ENCODE measurements at regions not wholly inside any gene's neighbourhood (a gene's known extent, or its start where the extent isn't known, plus 50 kb on each side); places are given as distances from the start of the nearest gene placed in this dataset.

DNA sequence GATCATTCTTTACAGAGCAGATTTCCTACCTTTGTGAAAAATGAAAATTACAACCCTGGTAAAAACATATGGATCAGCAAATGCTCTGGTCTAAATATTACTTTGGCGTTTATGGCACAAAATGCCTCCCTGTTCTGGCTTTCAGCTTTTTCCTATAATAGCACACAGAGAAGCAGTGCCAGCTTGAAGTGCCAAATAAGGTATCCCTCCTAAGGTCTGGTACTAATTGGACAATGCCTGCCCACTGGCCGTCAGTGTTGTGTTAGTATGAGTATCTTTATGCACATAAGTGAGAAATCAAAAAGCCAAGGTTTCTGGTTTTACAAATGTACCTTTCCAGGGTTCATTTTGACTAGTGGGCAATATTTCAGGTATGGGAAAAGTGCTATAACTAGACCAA, 1293.7 kb upstream of the FAM98A start:
- Histone ChIP-seq H3K9me3 (ENCODE audit: control insufficient read depth in 1 of 2, low read length in 2 of 2) (no peaks in the 10 kb centered on the region), H3K4me1 (ENCODE audit: insufficient read depth, low read length) (no peaks in the 10 kb centered on the region), H3K4me3 (ENCODE audit: low read length in 2 of 2) (no peak overlapping the region), H3K27ac (ENCODE audit: low read depth, low read length) (no peak overlapping the region), H3K27me3 (ENCODE audit: insufficient read depth, low read length) (no peaks in the 10 kb centered on the region), H3K36me3 (ENCODE audit: insufficient read depth, low read length) (no peaks in the 10 kb centered on the region)
- no peak for DNase-seq
- Mint-ChIP-seq H3K9me3 (peaks cover 0 to 4% (median 3%) of the 10 kb centered on the region in 8 donors), H3K27ac (no peak overlapping the region), H3K36me3 (no peaks in the 10 kb centered on the region), H3K4me1 (no peaks in the 10 kb centered on the region), H3K4me3 (no peak overlapping the region), H3K27me3 (no peaks in the 10 kb centered on the region)
- ChIA-PET POLR2A (ENCODE audit: partially characterized antibody) (no interaction called here), CTCF (ENCODE audit: partially characterized antibody) (no interaction called here)
- intact Hi-C loops (cut with micrococcal nuclease) = no loop called here

DNA sequence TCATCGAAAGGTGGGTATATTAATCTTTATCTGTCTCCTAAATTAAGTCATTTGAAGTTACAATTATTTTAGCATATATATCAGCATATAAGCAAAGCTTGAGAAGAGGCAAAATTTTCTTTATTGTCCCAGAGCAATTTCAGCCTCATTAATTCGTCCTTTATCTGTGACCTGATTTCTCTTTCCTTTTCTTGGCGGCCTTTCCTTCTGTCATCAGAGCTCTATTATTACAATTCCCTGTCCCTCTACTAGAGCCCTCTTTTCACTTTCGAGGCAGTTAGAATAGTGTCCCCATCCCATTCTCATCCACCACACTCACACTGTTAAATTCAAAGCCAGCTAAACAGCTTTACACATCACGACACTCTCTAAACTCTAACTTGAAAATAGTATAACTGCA, 1293.2 kb upstream of the FAM98A start:
- Mint-ChIP-seq H3K4me3 (no peak overlapping the region), H3K27me3 (no peaks in the 10 kb centered on the region), H3K27ac (no peak overlapping the region), H3K36me3 (no peaks in the 10 kb centered on the region), H3K4me1 (no peaks in the 10 kb centered on the region), H3K9me3 (peaks cover 0 to 4% (median 3%) of the 10 kb centered on the region in 8 donors)
- CTCF ChIA-PET (ENCODE audit: partially characterized antibody) = no interaction called here
- no peaks in the 10 kb centered on the region for H3K4me1 ChIP-seq (ENCODE audit: insufficient read depth, low read length)
- H3K27ac ChIP-seq (ENCODE audit: low read depth, low read length) = no peak overlapping the region
- H3K4me3 ChIP-seq (ENCODE audit: low read length in 2 of 2) = no peak overlapping the region
- H3K36me3 ChIP-seq (ENCODE audit: insufficient read depth, low read length) = no peaks in the 10 kb centered on the region
- DNase-seq = no peak
- intact Hi-C loops (cut with micrococcal nuclease) = no loop called here
- H3K27me3 ChIP-seq (ENCODE audit: insufficient read depth, low read length) = no peaks in the 10 kb centered on the region
- POLR2A ChIA-PET (ENCODE audit: partially characterized antibody) = no interaction called here
- no peaks in the 10 kb centered on the region for H3K9me3 ChIP-seq (ENCODE audit: control insufficient read depth in 1 of 2, low read length in 2 of 2)

DNA sequence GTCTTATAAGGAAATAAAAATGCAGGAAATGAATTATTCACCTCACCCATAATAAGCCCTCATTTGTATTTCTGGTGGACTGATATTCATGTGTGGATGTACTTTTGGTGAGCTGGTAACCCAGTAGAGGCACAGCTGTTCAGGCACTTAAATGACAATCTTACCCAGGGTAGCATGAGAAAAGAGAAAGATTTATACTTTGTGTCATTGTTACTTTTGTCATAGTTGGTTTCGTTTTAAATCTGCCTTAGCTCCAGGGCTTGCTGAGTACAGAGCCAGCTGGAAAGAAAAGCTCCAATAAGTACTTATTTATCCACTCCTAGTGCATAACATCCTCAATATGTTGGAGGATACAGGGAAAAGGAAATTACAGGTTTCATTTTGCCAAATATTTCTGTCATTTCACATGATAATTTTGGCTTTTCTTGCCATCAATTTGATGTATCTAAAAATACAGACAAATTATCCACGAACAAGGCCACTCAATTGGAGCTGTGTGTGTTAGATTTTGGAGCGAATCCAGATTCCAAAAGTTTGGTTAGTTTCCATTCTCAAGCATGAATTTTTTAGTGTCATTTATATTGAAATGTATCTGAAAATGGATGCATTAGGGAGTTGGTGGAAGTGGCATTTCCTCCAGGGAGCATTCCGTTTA, 1276.1 kb upstream of the FAM98A start:
- H3K9me3 Mint-ChIP-seq = peaks cover 0 to 4% (median under 1%) of the 10 kb centered on the region in 8 donors
- CTCF ChIA-PET (ENCODE audit: partially characterized antibody) = no interaction called here
- intact Hi-C loops (cut with micrococcal nuclease) = no loop called here

DNA sequence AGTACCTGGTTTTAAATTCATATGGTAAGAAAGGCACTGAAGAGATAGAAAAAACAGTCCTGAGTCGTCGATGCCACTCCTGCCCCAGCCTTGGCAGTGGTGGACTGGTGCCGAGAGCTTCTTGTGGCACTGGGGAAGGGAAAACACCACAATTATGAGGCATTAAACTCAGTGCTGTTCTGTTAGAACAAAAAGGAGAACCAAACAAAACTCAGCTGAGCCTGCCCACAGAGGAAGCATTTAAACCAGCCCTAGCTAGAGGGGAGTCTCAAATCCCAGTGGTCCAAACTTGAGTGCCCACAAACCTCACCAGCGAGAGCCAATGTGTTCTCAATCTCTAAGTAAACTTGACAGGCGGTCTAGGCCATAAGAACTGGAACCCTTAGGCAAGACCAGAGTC, 1254.5 kb upstream of the FAM98A start:
- Histone ChIP-seq H3K4me1 (ENCODE audit: insufficient read depth, low read length) (no peaks in the 10 kb centered on the region), H3K4me3 (ENCODE audit: low read length in 2 of 2) (no peak overlapping the region), H3K9me3 (ENCODE audit: control insufficient read depth in 1 of 2, low read length in 2 of 2) (no peaks in the 10 kb centered on the region), H3K27me3 (ENCODE audit: insufficient read depth, low read length) (no peaks in the 10 kb centered on the region), H3K27ac (ENCODE audit: low read depth, low read length) (no peak overlapping the region), H3K36me3 (ENCODE audit: insufficient read depth, low read length) (no peaks in the 10 kb centered on the region)
- ChIA-PET POLR2A (ENCODE audit: partially characterized antibody) (no interaction called here), CTCF (ENCODE audit: partially characterized antibody) (no interaction called here)
- no peak overlapping the region for H3K27ac Mint-ChIP-seq
- H3K4me1 Mint-ChIP-seq = no peaks in the 10 kb centered on the region
- intact Hi-C loops (cut with micrococcal nuclease) = no loop called here
- DNase-seq = no peak
- no peaks in the 10 kb centered on the region for H3K27me3 Mint-ChIP-seq
- H3K36me3 Mint-ChIP-seq = no peaks in the 10 kb centered on the region
- H3K9me3 Mint-ChIP-seq = peaks cover 3 to 25% (median 11%) of the 10 kb centered on the region in 8 donors
- H3K4me3 Mint-ChIP-seq = no peak overlapping the region

More for the DNA sequence above, 1276.1 kb upstream of the FAM98A start:
- Histone ChIP-seq H3K27me3 (ENCODE audit: insufficient read depth, low read length) (no peaks in the 10 kb centered on the region), H3K9me3 (ENCODE audit: control insufficient read depth in 1 of 2, low read length in 2 of 2) (no peaks in the 10 kb centered on the region), H3K27ac (ENCODE audit: low read depth, low read length) (no peak overlapping the region), H3K4me3 (ENCODE audit: low read length in 2 of 2) (no peak overlapping the region), H3K4me1 (ENCODE audit: insufficient read depth, low read length) (no peaks in the 10 kb centered on the region), H3K36me3 (ENCODE audit: insufficient read depth, low read length) (no peaks in the 10 kb centered on the region)
- no peak for DNase-seq
- Mint-ChIP-seq H3K36me3 (no peaks in the 10 kb centered on the region), H3K27ac (no peak overlapping the region), H3K27me3 (no peaks in the 10 kb centered on the region), H3K4me1 (no peaks in the 10 kb centered on the region), H3K4me3 (no peak overlapping the region)
- POLR2A ChIA-PET (ENCODE audit: partially characterized antibody) = no interaction called here

DNA sequence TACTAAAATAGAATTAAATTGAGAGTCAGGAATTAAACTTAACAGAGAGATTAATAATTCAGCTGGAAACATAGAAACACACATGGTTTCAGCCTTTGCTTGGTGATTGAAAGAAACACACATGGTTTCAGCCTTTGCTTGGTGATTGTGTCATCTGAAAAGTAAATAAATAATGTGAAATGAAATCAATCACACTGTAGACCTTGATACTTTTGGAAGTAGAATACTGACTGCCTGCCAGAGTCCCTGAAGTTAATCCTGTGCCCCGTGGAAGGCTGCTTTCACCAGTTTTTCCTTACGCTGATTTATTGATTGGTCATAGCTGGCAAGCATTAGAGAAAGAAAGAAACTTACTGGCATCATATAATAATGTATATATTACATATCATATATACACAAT, 1252.7 kb upstream of the FAM98A start:
- Mint-ChIP-seq H3K4me3 (no peak overlapping the region), H3K9me3 (peaks cover 3 to 25% (median 9%) of the 10 kb centered on the region in 8 donors), H3K36me3 (no peaks in the 10 kb centered on the region), H3K27ac (no peak overlapping the region), H3K27me3 (no peaks in the 10 kb centered on the region), H3K4me1 (no peaks in the 10 kb centered on the region)
- H3K36me3 ChIP-seq (ENCODE audit: insufficient read depth, low read length) = no peaks in the 10 kb centered on the region
- H3K9me3 ChIP-seq (ENCODE audit: control insufficient read depth in 1 of 2, low read length in 2 of 2) = no peaks in the 10 kb centered on the region
- intact Hi-C loops (cut with micrococcal nuclease) = no loop called here
- H3K27me3 ChIP-seq (ENCODE audit: insufficient read depth, low read length) = no peaks in the 10 kb centered on the region
- DNase-seq = no peak
- ChIA-PET POLR2A (ENCODE audit: partially characterized antibody) (no interaction called here), CTCF (ENCODE audit: partially characterized antibody) (no interaction called here)
- no peak overlapping the region for H3K4me3 ChIP-seq (ENCODE audit: low read length in 2 of 2)
- H3K27ac ChIP-seq (ENCODE audit: low read depth, low read length) = no peak overlapping the region
- no peaks in the 10 kb centered on the region for H3K4me1 ChIP-seq (ENCODE audit: insufficient read depth, low read length)

DNA sequence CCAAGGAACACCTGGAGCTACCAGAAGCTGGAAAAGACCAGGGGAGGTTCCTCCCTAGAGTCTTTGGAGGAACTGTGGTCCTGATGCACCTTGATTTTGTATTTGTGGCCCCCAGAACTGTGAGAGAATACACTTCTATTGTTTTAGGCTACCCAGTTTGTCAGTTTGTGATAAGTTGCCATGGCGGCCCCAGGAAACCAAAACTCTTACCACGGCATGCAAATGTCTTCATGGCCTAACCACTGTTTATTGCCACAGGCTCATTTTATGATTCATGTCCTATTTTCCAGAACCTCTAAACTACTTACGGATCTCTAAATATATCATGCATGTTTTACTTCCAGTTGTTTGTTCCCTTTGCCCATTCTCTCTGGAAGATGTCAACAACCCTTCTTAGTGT, 1250.7 kb upstream of the FAM98A start:
- DNase-seq = no peak
- Mint-ChIP-seq H3K4me3 (no peak overlapping the region), H3K27me3 (no peaks in the 10 kb centered on the region), H3K4me1 (no peaks in the 10 kb centered on the region), H3K9me3 (peaks cover 2 to 15% (median 10%) of the 10 kb centered on the region in 8 donors), H3K36me3 (no peaks in the 10 kb centered on the region), H3K27ac (no peak overlapping the region)
- POLR2A ChIA-PET (ENCODE audit: partially characterized antibody) = no interaction called here
- Histone ChIP-seq H3K9me3 (ENCODE audit: control insufficient read depth in 1 of 2, low read length in 2 of 2) (no peaks in the 10 kb centered on the region), H3K4me1 (ENCODE audit: insufficient read depth, low read length) (no peaks in the 10 kb centered on the region), H3K36me3 (ENCODE audit: insufficient read depth, low read length) (no peaks in the 10 kb centered on the region), H3K27ac (ENCODE audit: low read depth, low read length) (no peak overlapping the region), H3K4me3 (ENCODE audit: low read length in 2 of 2) (no peak overlapping the region), H3K27me3 (ENCODE audit: insufficient read depth, low read length) (no peaks in the 10 kb centered on the region)
- intact Hi-C loops (cut with micrococcal nuclease) = no loop called here
- CTCF ChIA-PET (ENCODE audit: partially characterized antibody) = no interaction called here

DNA sequence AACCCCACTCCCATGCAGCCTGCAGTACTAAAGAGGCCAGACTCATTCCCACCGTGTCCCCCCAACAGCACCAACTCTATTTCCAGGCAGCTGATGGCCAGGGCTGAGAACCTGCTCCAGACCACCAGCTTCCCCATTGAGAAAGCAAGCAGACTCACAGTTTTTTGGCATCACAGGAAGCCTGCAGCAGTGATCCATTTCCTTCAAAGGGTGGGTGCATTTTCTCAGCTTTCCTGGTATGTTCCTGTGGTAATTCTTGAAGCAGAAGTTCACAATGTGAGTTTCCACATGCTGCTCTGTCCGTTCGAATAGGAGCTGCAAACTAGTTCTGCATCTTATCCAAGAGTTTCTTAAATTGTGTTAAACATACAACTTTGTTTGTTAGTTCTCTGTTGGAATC, 1249.6 kb upstream of the FAM98A start:
- Mint-ChIP-seq H3K9me3 (peaks cover 0 to 16% (median 7%) of the 10 kb centered on the region in 8 donors), H3K36me3 (no peaks in the 10 kb centered on the region), H3K4me1 (no peaks in the 10 kb centered on the region), H3K4me3 (no peak overlapping the region), H3K27ac (no peak overlapping the region), H3K27me3 (no peaks in the 10 kb centered on the region)
- CTCF ChIA-PET (ENCODE audit: partially characterized antibody) = no interaction called here
- DNase-seq = no peak
- POLR2A ChIA-PET (ENCODE audit: partially characterized antibody) = no interaction called here
- H3K27ac ChIP-seq (ENCODE audit: low read depth, low read length) = no peak overlapping the region
- H3K36me3 ChIP-seq (ENCODE audit: insufficient read depth, low read length) = no peaks in the 10 kb centered on the region
- H3K9me3 ChIP-seq (ENCODE audit: control insufficient read depth in 1 of 2, low read length in 2 of 2) = no peaks in the 10 kb centered on the region
- H3K4me3 ChIP-seq (ENCODE audit: low read length in 2 of 2) = no peak overlapping the region
- intact Hi-C loops (cut with micrococcal nuclease) = no loop called here
- no peaks in the 10 kb centered on the region for H3K27me3 ChIP-seq (ENCODE audit: insufficient read depth, low read length)
- H3K4me1 ChIP-seq (ENCODE audit: insufficient read depth, low read length) = no peaks in the 10 kb centered on the region

DNA sequence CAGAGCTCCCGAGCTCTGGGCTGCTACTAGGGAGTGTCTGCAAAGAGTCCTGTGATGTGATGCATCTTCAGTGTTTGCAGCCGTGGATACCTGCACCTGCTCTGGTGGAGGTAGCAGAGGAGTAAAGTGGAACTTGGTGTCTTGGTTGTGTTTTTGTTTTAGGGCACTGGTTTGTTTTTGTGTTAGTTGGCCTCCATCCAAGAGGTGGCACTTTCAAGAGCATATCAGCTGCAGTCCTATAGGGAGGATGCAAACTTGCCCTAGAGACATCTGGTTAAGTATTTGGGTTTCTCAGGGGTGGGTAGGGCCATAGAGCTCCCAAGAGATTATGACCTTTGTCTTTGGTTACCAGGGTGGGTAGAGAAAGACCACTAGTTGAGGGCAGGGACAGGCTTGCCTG, 1249.0 kb upstream of the FAM98A start:
- ChIA-PET CTCF (ENCODE audit: partially characterized antibody) (no interaction called here), POLR2A (ENCODE audit: partially characterized antibody) (no interaction called here)
- Histone ChIP-seq H3K36me3 (ENCODE audit: insufficient read depth, low read length) (no peaks in the 10 kb centered on the region), H3K27ac (ENCODE audit: low read depth, low read length) (no peak overlapping the region), H3K9me3 (ENCODE audit: control insufficient read depth in 1 of 2, low read length in 2 of 2) (no peaks in the 10 kb centered on the region), H3K4me3 (ENCODE audit: low read length in 2 of 2) (no peak overlapping the region), H3K4me1 (ENCODE audit: insufficient read depth, low read length) (no peaks in the 10 kb centered on the region), H3K27me3 (ENCODE audit: insufficient read depth, low read length) (no peaks in the 10 kb centered on the region)
- Mint-ChIP-seq H3K27ac (no peak overlapping the region), H3K36me3 (no peaks in the 10 kb centered on the region), H3K4me1 (no peaks in the 10 kb centered on the region), H3K4me3 (no peak overlapping the region), H3K27me3 (no peaks in the 10 kb centered on the region), H3K9me3 (peaks cover 0 to 13% (median 4%) of the 10 kb centered on the region in 8 donors)
- no peak for DNase-seq
- intact Hi-C loops (cut with micrococcal nuclease) = no loop called here

Data from CD4-positive, alpha-beta memory T cell (primary cell).